Prostate gland (tissue), 2 donors: ENCODE measurements at regions not wholly inside any gene's neighbourhood (a gene's known extent, or its start where the extent isn't known, plus 50 kb on each side); places are given as distances from the start of the nearest gene placed in this dataset.

Experiments used
- DNase-seq: peaks from one replicate; pipeline ENCODE4 v3.0.0-alpha.2; 2019; ENCODE audit warnings: low spot score
- H3K27ac ChIP-seq, 2 donors: fragments of 200-600 bp; sonication (generic); 2 replicates each; pipeline ENCODE4 v1.5.1; 2017 to 2019
- H3K27me3 ChIP-seq: fragments of 200-600 bp; sonication (generic); replicated peaks from 2 replicates; pipeline ENCODE4 v1.5.1; 2019; ENCODE audit not compliant: insufficient read depth
- H3K36me3 ChIP-seq, 2 donors: fragments of 200-600 bp; sonication (generic); 1 replicate in 1 of 2; 2 replicates in 1 of 2; pipeline versions ENCODE4 v1.5.1 to v1.8.1; 2017 to 2019
- H3K4me1 ChIP-seq: fragments of 200-600 bp; sonication (generic); replicated peaks from 2 replicates; pipeline ENCODE4 v1.5.1; 2019
- H3K4me3 ChIP-seq, 2 donors: fragments of 200-600 bp; sonication (generic); 2 replicates each; pipeline ENCODE4 v1.5.1; 2017 to 2019
- H3K9me3 ChIP-seq: fragments of 200-600 bp; sonication (generic); 2 replicates; pipeline ENCODE4 v1.5.1; 2017
- POLR2A ChIP-seq: fragments of 450-650 bp; IDR thresholded peaks from one replicate; pipeline ENCODE4 v1.6.1; 2016; ENCODE audit warnings: antibody characterized with exemption, mild to moderate bottlenecking
- POLR2AphosphoS5 ChIP-seq: sonication (generic); formaldehyde crosslinking; IDR thresholded peaks from one replicate; pipeline ENCODE4 v1.6.1; 2017; ENCODE audit warnings: antibody characterized with exemption
- WGBS: methylation state at CpG from one replicate; pipeline ENCODE4 v1.1.5; 2018; 5-methylcytosine and 5-hydroxymethylcytosine counted together
- intact Hi-C: fragments of 100-400 bp; cut with DNase I; formaldehyde crosslinking; loops from one replicate; pipeline ENCODE4 v1.14.2; 2022
- TF ChIP-seq, protein P1 (sequence below), 4 experiments: fragments of 200-600 bp in 2 of 4; fragments of 450-650 bp in 2 of 4; sonication (generic) in 2 of 4; IDR thresholded peaks; 1 replicate in 3 of 4; 2 replicates in 1 of 4; pipeline ENCODE4 v1.5.1; 2016 to 2019; ENCODE audit warnings: antibody characterized with exemption in 4 of 4, mild to moderate bottlenecking in 2 of 4, moderate library complexity in 2 of 4

DNA sequence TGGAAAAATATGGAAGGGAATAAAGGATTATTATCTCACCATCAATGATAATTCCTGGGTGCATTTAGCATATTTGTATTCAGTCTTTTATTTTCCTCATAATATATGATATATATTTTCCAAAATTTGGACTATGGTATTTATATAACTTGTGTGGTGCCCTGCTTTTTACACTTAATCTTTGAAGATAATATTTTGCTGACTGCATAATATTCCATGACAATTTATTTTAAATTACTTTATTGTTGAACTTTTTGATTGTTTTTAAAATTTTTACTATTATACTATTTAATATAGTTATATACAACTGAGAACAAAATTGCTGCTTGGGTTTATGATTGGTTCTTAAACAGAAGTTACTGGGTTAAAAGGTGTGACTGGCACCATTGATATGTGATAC is 212.3 kb downstream of the TTC6 start:
- Histone ChIP-seq H3K4me1 (no peaks in the 10 kb centered on the region), H3K4me3 (no peak overlapping the region), H3K9me3 (no peaks in the 10 kb centered on the region), H3K27ac (no peak overlapping the region), H3K27me3 (no peaks in the 10 kb centered on the region), H3K36me3 (no peaks in the 10 kb centered on the region)
- no peak for DNase-seq
- TF ChIP-seq POLR2AphosphoS5 (no peak), POLR2A (no peak)
- TF ChIP-seq, protein P1, sequence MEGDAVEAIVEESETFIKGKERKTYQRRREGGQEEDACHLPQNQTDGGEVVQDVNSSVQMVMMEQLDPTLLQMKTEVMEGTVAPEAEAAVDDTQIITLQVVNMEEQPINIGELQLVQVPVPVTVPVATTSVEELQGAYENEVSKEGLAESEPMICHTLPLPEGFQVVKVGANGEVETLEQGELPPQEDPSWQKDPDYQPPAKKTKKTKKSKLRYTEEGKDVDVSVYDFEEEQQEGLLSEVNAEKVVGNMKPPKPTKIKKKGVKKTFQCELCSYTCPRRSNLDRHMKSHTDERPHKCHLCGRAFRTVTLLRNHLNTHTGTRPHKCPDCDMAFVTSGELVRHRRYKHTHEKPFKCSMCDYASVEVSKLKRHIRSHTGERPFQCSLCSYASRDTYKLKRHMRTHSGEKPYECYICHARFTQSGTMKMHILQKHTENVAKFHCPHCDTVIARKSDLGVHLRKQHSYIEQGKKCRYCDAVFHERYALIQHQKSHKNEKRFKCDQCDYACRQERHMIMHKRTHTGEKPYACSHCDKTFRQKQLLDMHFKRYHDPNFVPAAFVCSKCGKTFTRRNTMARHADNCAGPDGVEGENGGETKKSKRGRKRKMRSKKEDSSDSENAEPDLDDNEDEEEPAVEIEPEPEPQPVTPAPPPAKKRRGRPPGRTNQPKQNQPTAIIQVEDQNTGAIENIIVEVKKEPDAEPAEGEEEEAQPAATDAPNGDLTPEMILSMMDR (IDR thresholded peaks at IDR 0.05) = no peak
- intact Hi-C loops = no loop called here

DNA sequence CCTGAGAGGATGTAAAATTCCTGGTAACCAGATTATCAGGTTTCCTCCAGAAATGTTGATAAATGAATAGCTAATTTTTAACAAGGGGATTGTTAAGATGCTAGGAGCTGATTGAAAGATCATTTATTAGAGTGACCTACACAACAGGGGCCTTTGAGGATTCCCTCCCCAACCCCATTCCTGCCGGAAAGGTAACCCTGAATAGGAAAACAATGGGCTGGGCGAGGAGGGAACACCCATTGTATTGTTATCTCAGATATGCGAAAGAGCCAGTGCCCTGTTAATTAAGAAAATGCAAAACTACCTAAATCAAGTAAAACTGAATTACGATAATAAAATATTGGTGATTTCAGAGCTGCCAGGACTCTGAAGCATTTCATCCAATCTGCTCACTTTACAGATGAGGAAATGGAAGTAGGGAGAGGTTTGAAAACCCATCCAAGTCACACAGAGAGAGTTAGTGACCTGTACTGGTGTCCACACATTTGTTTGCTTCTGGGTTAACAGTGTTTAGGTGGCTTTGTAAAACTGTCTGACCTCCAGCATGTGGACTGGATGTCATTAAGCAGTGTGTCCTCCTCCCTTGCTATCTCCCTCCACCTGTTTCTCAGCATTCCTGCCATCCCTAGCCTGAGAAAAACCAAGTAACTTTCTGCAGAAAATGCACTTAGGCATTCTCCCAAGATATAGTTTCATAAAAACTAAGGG is 214.8 kb downstream of the TTC6 start:
- TF ChIP-seq, protein P1 (IDR thresholded peaks at IDR 0.05) = no peak
- TF ChIP-seq POLR2AphosphoS5 = peak; percentile 26
- no peak for TF ChIP-seq POLR2A
- DNase-seq = peak; percentile 9
- Histone ChIP-seq H3K4me3 (no peak overlapping the region), H3K27ac (no peak overlapping the region), H3K4me1 (no peaks in the 10 kb centered on the region), H3K9me3 (no peaks in the 10 kb centered on the region), H3K36me3 (no peaks in the 10 kb centered on the region), H3K27me3 (no peaks in the 10 kb centered on the region)
- intact Hi-C loops = no loop called here
- WGBS = 64% methylated on average over 4 of the region's 4 CpGs

DNA sequence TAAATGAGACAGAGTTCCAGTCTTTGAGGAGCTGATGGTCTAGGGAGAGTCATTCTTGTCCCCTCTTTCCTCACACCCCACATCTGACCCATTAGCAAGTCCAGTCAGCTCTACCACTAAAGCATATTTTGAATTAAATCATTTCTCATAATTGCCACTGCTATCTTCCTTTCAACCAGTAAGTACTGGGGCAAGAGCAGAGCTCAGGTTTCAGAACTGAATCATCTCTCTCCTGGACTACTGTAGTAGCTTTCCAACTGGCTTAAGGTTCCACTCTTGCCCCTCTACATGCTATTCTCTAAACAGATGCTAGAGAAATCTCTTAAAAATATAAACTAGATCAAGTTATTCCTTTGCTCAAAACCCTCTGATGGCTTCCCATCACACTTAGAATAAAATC is 218.3 kb downstream of the TTC6 start:
- Histone ChIP-seq H3K27me3 (no peaks in the 10 kb centered on the region), H3K9me3 (no peaks in the 10 kb centered on the region), H3K4me3 (no peak overlapping the region), H3K4me1 (no peaks in the 10 kb centered on the region), H3K36me3 (no peaks in the 10 kb centered on the region), H3K27ac (no peak overlapping the region)
- no peak for DNase-seq
- TF ChIP-seq POLR2A (no peak), POLR2AphosphoS5 (no peak)
- TF ChIP-seq, protein P1 (IDR thresholded peaks at IDR 0.05) = no peak
- intact Hi-C loops = no loop called here

DNA sequence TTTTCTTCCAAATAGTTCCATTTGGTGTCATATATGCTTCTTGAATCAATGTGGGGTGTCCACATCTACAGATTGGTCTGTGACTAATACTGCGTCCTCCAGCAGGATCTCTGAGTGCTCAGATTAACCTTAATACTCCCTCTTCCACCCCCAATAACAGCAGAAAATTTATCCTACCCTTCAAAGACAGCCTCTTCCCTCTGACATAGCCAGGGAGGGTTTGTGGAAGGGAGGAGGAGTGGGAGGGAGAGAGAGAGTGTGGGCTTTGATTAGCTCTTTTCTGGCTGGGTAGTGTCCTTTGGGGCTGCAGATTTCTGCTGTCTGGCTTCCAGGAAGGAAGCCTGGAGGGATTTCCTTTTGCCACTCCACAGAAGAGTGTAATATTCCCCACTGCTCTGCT is 220.7 kb downstream of the TTC6 start:
- Histone ChIP-seq H3K4me3 (no peak overlapping the region), H3K9me3 (no peaks in the 10 kb centered on the region), H3K27me3 (no peaks in the 10 kb centered on the region), H3K36me3 (no peaks in the 10 kb centered on the region), H3K27ac (no peak overlapping the region), H3K4me1 (no peaks in the 10 kb centered on the region)
- TF ChIP-seq POLR2A (no peak), POLR2AphosphoS5 (no peak)
- TF ChIP-seq, protein P1 (IDR thresholded peaks at IDR 0.05) = no peak
- intact Hi-C loops = no loop called here
- DNase-seq = no peak
- 91% methylated on average over 1 of the region's 1 CpG for WGBS

DNA sequence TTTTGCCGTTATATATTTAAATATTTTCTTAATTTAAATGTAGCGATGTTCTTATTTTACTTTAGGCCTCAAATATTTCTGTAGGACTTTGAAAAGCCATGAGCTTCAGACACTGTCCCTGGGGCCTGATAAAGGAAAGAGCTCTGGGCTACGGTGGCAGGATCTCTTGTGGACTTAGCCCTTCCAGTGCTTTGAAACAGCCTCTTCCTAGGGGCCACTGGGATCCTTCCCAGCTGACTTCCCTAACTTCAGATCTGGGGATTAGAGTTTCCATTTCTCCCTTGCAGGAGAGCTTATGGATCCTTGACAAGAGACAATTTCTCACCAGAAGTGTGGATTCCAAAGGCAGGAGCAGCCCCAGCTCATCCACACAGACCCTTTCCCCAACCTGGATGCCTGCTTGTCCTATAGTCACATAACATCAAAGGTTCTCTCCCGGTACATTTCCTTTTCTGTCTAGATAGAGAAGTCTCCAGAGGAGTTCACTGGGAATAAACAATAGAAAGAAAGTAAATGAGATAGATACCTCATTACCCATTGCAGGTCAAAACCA is 221.4 kb downstream of the TTC6 start:
- no peak overlapping the region for H3K4me3 ChIP-seq
- intact Hi-C loops = no loop called here
- DNase-seq = no peak
- no peaks in the 10 kb centered on the region for H3K36me3 ChIP-seq
- WGBS = 82% methylated on average over 4 of the region's 4 CpGs
- no peak for TF ChIP-seq POLR2AphosphoS5
- TF ChIP-seq, protein P1 (IDR thresholded peaks at IDR 0.05) = no peak
- no peak overlapping the region for H3K27ac ChIP-seq
- H3K4me1 ChIP-seq = no peaks in the 10 kb centered on the region
- no peaks in the 10 kb centered on the region for H3K9me3 ChIP-seq
- H3K27me3 ChIP-seq = no peaks in the 10 kb centered on the region
